ENCODE measurements at regions not wholly inside any gene's neighbourhood (a gene's known extent, or its start where the extent isn't known, plus 50 kb on each side); places are given as distances from the start of the nearest gene placed in this dataset.

- TF ChIP-seq, protein P1, sequence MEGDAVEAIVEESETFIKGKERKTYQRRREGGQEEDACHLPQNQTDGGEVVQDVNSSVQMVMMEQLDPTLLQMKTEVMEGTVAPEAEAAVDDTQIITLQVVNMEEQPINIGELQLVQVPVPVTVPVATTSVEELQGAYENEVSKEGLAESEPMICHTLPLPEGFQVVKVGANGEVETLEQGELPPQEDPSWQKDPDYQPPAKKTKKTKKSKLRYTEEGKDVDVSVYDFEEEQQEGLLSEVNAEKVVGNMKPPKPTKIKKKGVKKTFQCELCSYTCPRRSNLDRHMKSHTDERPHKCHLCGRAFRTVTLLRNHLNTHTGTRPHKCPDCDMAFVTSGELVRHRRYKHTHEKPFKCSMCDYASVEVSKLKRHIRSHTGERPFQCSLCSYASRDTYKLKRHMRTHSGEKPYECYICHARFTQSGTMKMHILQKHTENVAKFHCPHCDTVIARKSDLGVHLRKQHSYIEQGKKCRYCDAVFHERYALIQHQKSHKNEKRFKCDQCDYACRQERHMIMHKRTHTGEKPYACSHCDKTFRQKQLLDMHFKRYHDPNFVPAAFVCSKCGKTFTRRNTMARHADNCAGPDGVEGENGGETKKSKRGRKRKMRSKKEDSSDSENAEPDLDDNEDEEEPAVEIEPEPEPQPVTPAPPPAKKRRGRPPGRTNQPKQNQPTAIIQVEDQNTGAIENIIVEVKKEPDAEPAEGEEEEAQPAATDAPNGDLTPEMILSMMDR (IDR thresholded peaks at IDR 0.05): no peak
- H3K27me3 Mint-ChIP-seq (ENCODE audit: low read depth): no peaks in the 10 kb centered on the region
- H3K27ac Mint-ChIP-seq (ENCODE audit: unreplicated experiment): no peak overlapping the region
- H3K36me3 Mint-ChIP-seq (ENCODE audit: low read depth): no peaks in the 10 kb centered on the region
- DNase-seq (ENCODE audit: low spot score): no peak
- H3K4me1 Mint-ChIP-seq (ENCODE audit: low read depth): no peaks in the 10 kb centered on the region
- H3K4me3 Mint-ChIP-seq (ENCODE audit: unreplicated experiment): no peak overlapping the region
- H3K9me3 Mint-ChIP-seq (ENCODE audit: low read depth): peaks cover 3% of the 10 kb centered on the region
These were observed 198.2 kb upstream of the FGGY start for GRCh38 chr1:59098655-59099054.

GRCh38 chr1:59100708-59101374, 196.1 kb upstream of the FGGY start:
- no peaks in the 10 kb centered on the region for H3K36me3 Mint-ChIP-seq (ENCODE audit: low read depth)
- peaks cover 3% of the 10 kb centered on the region for H3K9me3 Mint-ChIP-seq (ENCODE audit: low read depth)
- TF ChIP-seq, protein P1 (IDR thresholded peaks at IDR 0.05): no peak
- H3K27me3 Mint-ChIP-seq (ENCODE audit: low read depth): no peaks in the 10 kb centered on the region
- DNase-seq (ENCODE audit: low spot score): no peak
- peak overlapping the region; percentile 32 for H3K27ac Mint-ChIP-seq (ENCODE audit: unreplicated experiment)
- H3K4me1 Mint-ChIP-seq (ENCODE audit: low read depth): peaks cover 7% of the 10 kb centered on the region
- H3K4me3 Mint-ChIP-seq (ENCODE audit: unreplicated experiment): no peak overlapping the region

- Mint-ChIP-seq H3K36me3 (ENCODE audit: low read depth) (no peaks in the 10 kb centered on the region), H3K27ac (ENCODE audit: unreplicated experiment) (no peak overlapping the region), H3K9me3 (ENCODE audit: low read depth) (peaks cover 3% of the 10 kb centered on the region), H3K4me1 (ENCODE audit: low read depth) (peaks cover 11% of the 10 kb centered on the region), H3K27me3 (ENCODE audit: low read depth) (no peaks in the 10 kb centered on the region), H3K4me3 (ENCODE audit: unreplicated experiment) (no peak overlapping the region)
- no peak for DNase-seq (ENCODE audit: low spot score)
- TF ChIP-seq, protein P1 (IDR thresholded peaks at IDR 0.05): no peak
These were observed 195.4 kb upstream of the FGGY start for GRCh38 chr1:59101518-59101917.

DNA sequence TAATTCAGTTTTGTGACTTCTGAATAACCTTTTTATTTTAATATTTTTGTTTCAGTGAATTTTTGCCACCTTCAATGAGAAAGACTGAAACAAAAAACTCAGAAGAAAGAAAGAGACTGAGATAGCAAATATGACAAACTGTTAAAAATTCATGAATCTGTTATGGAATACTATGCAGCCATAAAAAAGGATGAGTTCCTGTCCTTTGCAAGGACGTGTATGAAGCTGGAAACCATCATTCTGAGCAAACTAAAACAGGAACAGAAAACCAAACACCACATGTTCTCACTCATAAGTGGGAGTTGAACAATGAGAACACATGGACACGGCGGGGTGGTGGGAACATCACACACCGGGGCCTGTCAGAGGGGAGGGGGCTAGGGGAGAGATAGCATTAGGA, 193.4 kb upstream of the FGGY start:
- DNase-seq (ENCODE audit: low spot score): no peak
- no peaks in the 10 kb centered on the region for H3K27me3 Mint-ChIP-seq (ENCODE audit: low read depth)
- TF ChIP-seq, protein P1 (IDR thresholded peaks at IDR 0.05): no peak
- H3K36me3 Mint-ChIP-seq (ENCODE audit: low read depth): no peaks in the 10 kb centered on the region
- peaks cover 3% of the 10 kb centered on the region for H3K9me3 Mint-ChIP-seq (ENCODE audit: low read depth)
- H3K4me3 Mint-ChIP-seq (ENCODE audit: unreplicated experiment): no peak overlapping the region
- peaks cover 11% of the 10 kb centered on the region for H3K4me1 Mint-ChIP-seq (ENCODE audit: low read depth)
- H3K27ac Mint-ChIP-seq (ENCODE audit: unreplicated experiment): no peak overlapping the region

DNA sequence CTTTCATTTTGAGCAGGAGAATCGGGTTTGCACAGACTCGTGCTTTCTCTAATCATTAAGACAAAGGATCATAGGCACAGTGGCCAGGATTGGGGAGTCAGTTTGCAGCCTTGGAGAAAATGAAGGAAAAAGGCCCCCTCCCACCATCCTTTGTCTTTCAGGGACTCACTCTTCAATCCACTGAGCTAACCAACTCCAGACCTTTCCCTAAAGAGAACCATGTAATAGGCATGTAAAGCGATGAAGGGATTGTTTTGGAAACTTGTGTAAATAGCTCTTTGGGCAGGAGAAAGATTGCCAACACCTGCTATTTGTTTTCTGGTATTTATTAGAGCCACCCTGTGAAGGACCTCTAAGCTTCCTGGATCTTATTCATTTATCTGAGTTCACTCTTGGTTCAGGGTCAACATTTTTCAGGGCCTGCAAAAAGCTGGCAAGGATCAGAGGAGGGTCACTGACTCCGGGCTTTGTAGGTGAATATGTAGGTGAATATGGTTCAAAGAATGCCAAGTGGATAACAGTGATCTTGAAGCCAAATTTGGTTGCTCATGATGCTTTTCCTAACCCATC, 192.6 kb upstream of the FGGY start:
- Mint-ChIP-seq H3K36me3 (ENCODE audit: low read depth) (no peaks in the 10 kb centered on the region), H3K27ac (ENCODE audit: unreplicated experiment) (no peak overlapping the region), H3K27me3 (ENCODE audit: low read depth) (no peaks in the 10 kb centered on the region), H3K9me3 (ENCODE audit: low read depth) (peaks cover 3% of the 10 kb centered on the region), H3K4me1 (ENCODE audit: low read depth) (peaks cover 11% of the 10 kb centered on the region), H3K4me3 (ENCODE audit: unreplicated experiment) (no peak overlapping the region)
- DNase-seq (ENCODE audit: low spot score): no peak
- TF ChIP-seq, protein P1 (IDR thresholded peaks at IDR 0.05): no peak
